ENCODE measurements at regions not wholly inside any gene's neighbourhood (a gene's known extent, or its start where the extent isn't known, plus 50 kb on each side); places are given as distances from the start of the nearest gene placed in this dataset.

DNA sequence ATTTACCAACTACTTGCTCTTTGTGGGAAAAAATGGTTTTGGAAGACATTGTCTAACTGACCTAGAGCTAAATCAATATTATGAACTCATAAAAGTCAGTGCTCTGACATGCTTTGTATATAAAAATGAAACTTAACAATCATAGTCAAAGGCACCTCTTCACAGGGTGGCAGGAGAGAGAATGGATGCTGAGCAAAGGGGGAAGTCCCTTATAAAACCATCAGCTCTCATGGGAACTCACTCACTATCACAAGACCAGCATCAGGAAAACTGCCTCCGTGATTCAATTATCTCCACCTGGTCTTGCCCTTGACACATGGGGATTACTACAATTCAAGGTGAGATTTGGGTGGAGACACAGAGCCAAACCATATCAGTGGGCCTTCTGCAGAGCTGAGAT is 417.6 kb upstream of the AUTS2 start:
- TF ChIP-seq EZH2 (IDR thresholded peaks at IDR 0.05; ENCODE audit: borderline replicate concordance, low read depth, low read length, severe bottlenecking), result no peak
- TF ChIP-seq, protein P1, sequence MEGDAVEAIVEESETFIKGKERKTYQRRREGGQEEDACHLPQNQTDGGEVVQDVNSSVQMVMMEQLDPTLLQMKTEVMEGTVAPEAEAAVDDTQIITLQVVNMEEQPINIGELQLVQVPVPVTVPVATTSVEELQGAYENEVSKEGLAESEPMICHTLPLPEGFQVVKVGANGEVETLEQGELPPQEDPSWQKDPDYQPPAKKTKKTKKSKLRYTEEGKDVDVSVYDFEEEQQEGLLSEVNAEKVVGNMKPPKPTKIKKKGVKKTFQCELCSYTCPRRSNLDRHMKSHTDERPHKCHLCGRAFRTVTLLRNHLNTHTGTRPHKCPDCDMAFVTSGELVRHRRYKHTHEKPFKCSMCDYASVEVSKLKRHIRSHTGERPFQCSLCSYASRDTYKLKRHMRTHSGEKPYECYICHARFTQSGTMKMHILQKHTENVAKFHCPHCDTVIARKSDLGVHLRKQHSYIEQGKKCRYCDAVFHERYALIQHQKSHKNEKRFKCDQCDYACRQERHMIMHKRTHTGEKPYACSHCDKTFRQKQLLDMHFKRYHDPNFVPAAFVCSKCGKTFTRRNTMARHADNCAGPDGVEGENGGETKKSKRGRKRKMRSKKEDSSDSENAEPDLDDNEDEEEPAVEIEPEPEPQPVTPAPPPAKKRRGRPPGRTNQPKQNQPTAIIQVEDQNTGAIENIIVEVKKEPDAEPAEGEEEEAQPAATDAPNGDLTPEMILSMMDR (IDR thresholded peaks at IDR 0.05; ENCODE audit: borderline replicate concordance, extremely low read depth, low read length, poor library complexity, severe bottlenecking), result no peak

All from DND-41 (cell line).